ENCODE measurements at regions not wholly inside any gene's neighbourhood (a gene's known extent, or its start where the extent isn't known, plus 50 kb on each side); places are given as distances from the start of the nearest gene placed in this dataset.

GRCh38 chr5:63456279-63456678 is 506.0 kb downstream of the HTR1A start:
- TF ChIP-seq CTCF (IDR thresholded peaks at IDR 0.05) = no peak
- TF ChIP-seq POLR2A (IDR thresholded peaks at IDR 0.05) = no peak

All from Peyer's patch (tissue), 4 donors.